Sigmoid colon (tissue), 4 donors: ENCODE measurements at regions not wholly inside any gene's neighbourhood (a gene's known extent, or its start where the extent isn't known, plus 50 kb on each side); places are given as distances from the start of the nearest gene placed in this dataset.

Experiments used
- CTCF ChIP-seq, 4 experiments: fragments of 450-650 bp in 3 of 4; fragments of 200-600 bp in 1 of 4; IDR thresholded peaks; one replicate each; pipeline ENCODE4 v1.5.1; 2016 to 2019; ENCODE audit warnings: antibody characterized with exemption in 4 of 4, mild to moderate bottlenecking in 3 of 4, moderate library complexity in 2 of 4
- POLR2A ChIP-seq, 2 donors: fragments of 450-650 bp; IDR thresholded peaks; one replicate each; pipeline ENCODE4 v1.6.1; 2016; ENCODE audit warnings: antibody characterized with exemption in 2 of 2, mild to moderate bottlenecking in 2 of 2, moderate library complexity in 2 of 2
- POLR2AphosphoS5 ChIP-seq, 4 donors: sonication (generic); formaldehyde crosslinking; IDR thresholded peaks; one replicate each; pipeline ENCODE4 v1.6.1; 2017; ENCODE audit warnings: antibody characterized with exemption in 4 of 4

GRCh38 chrX:125205133-125205917 is 114.3 kb upstream of the TEX13C start:
- TF ChIP-seq POLR2A (IDR thresholded peaks at IDR 0.05), result no peak
- peak in 1 of 4 experiments; percentile 26 for TF ChIP-seq CTCF (IDR thresholded peaks at IDR 0.05)
- TF ChIP-seq POLR2AphosphoS5 (IDR thresholded peaks at IDR 0.05), result peak in 3 of 4 donors; percentile 11 to 60 (median 57)
